K562 (cell line): ENCODE measurements at regions not wholly inside any gene's neighbourhood (a gene's known extent, or its start where the extent isn't known, plus 50 kb on each side); places are given as distances from the start of the nearest gene placed in this dataset.
A peak's percentile ranks its signal among the peaks of the same experiment; 100 is the strongest.

ENCODE experiments used
- FOXK2 ChIP-seq, 2 experiments: fragments of 450-650 bp; IDR thresholded peaks in 1 of 2; conservative IDR thresholded peaks in 1 of 2; 2 replicates each; pipeline ENCODE4 v1.6.1; 2016; ENCODE audit warnings: low read depth in 2 of 2, mild to moderate bottlenecking in 1 of 2
- FOXO4 ChIP-seq: fragments of 450-650 bp; formaldehyde crosslinking; IDR thresholded peaks from 2 replicates; pipeline ENCODE4 v1.4.0; 2020; ENCODE audit warnings: mild to moderate bottlenecking, moderate library complexity
- GATAD2B ChIP-seq: fragments of 450-650 bp; IDR thresholded peaks from 2 replicates; pipeline ENCODE4 v1.6.1; 2017; ENCODE audit warnings: mild to moderate bottlenecking, borderline replicate concordance
- GMEB1 ChIP-seq: fragments of 250-450 bp; sonication (Bioruptor Pico); IDR thresholded peaks from 2 replicates; pipeline ENCODE4 v1.4.0; 2020; ENCODE audit warnings: mild to moderate bottlenecking
- MGA ChIP-seq: fragments of 450-650 bp; IDR thresholded peaks from 2 replicates; pipeline ENCODE4 v1.6.1; 2016; ENCODE audit warnings: mild to moderate bottlenecking, moderate library complexity
- NRF1 ChIP-seq, 2 experiments: fragments of 450-650 bp; IDR thresholded peaks in 1 of 2; conservative IDR thresholded peaks in 1 of 2; 2 replicates each; pipeline ENCODE4 v1.6.1; 2014; ENCODE audit warnings: mild to moderate bottlenecking in 2 of 2
- RBM39 ChIP-seq: fragments of 200-400 bp; formaldehyde crosslinking; optimal IDR thresholded peaks from 2 replicates; pipeline ENCODE3; 2018; ENCODE audit warnings: low read depth, low read length
- ZBTB8A ChIP-seq: fragments of 450-650 bp; IDR thresholded peaks from 2 replicates; pipeline ENCODE4 v1.6.1; 2018; ENCODE audit warnings: mild to moderate bottlenecking, moderate library complexity; ENCODE audit not compliant: partially characterized antibody
- ZNF277 ChIP-seq: fragments of 250-450 bp; sonication (Bioruptor Pico); IDR thresholded peaks from 2 replicates; pipeline ENCODE4 v1.8.0; 2022; ENCODE audit warnings: inconsistent platforms, mild to moderate bottlenecking, moderate library complexity, borderline replicate concordance
- ZNF586 ChIP-seq: fragments of 450-650 bp; formaldehyde crosslinking; conservative IDR thresholded peaks from 2 replicates; pipeline ENCODE4 v1.4.0; 2020; ENCODE audit warnings: mild to moderate bottlenecking, moderate library complexity

GRCh38 chr5:81852291-81853029 is 101.6 kb upstream of the SSBP2 start (continued):
- TF ChIP-seq MGA, result no peak
- no peak for TF ChIP-seq FOXO4
- no peak for TF ChIP-seq GATAD2B
- no peak for TF ChIP-seq ZNF277 (CRISPR knock-in tag)
- no peak for TF ChIP-seq ZBTB8A
- TF ChIP-seq FOXK2 (conservative IDR thresholded peaks at IDR 0.05 in 1 of 2, IDR thresholded peaks at IDR 0.05 in 1 of 2; ENCODE audit: low read depth in 2 of 2), result no peak
- 0 out of 4 replicates have a peak, but pooled peaks of 1 of the 2 experiments have one; percentile 12 for TF ChIP-seq NRF1 (conservative IDR thresholded peaks at IDR 0.05 in 1 of 2, IDR thresholded peaks at IDR 0.05 in 1 of 2)
- TF ChIP-seq RBM39, result no peak
- no peak for TF ChIP-seq ZNF586 (CRISPR knock-in tag)
- TF ChIP-seq GMEB1 (CRISPR knock-in tag), result no peak
